ENCODE measurements at regions not wholly inside any gene's neighbourhood (a gene's known extent, or its start where the extent isn't known, plus 50 kb on each side); places are given as distances from the start of the nearest gene placed in this dataset.

- TF ChIP-seq EP300 (IDR thresholded peaks at IDR 0.05), result no peak
- TF ChIP-seq POLR2A (IDR thresholded peaks at IDR 0.05), result no peak
Observed at GRCh38 chr12:88868050-88868449, 287.8 kb upstream of the KITLG start.
